Large intestine (tissue), 3 donors: ENCODE measurements at regions not wholly inside any gene's neighbourhood (a gene's known extent, or its start where the extent isn't known, plus 50 kb on each side); places are given as distances from the start of the nearest gene placed in this dataset.

Experiments used
- DNase-seq, 2 donors: peaks; one replicate each; pipeline versions ENCODE4 v3.0.0 to v3.0.0-alpha.2; 2013
- H3K27ac ChIP-seq: one replicate; pipeline ENCODE4 v1.5.1; 2013; ENCODE audit warnings: low read length
- H3K27me3 ChIP-seq: 2 replicates; pipeline ENCODE4 v1.6.1; 2013; ENCODE audit warnings: low read length; ENCODE audit not compliant: control insufficient read depth, insufficient read depth
- H3K36me3 ChIP-seq: 2 replicates; pipeline ENCODE4 v1.6.1; 2013; ENCODE audit warnings: low read length; ENCODE audit not compliant: control insufficient read depth, insufficient read depth
- H3K4me1 ChIP-seq: one replicate; pipeline ENCODE4 v1.6.1; 2013; ENCODE audit warnings: low read length; ENCODE audit not compliant: control insufficient read depth, insufficient read depth
- H3K4me3 ChIP-seq: one replicate; pipeline ENCODE4 v1.5.1; 2013; ENCODE audit warnings: low read length
- H3K9me3 ChIP-seq: one replicate; pipeline ENCODE4 v1.6.1; 2013; ENCODE audit warnings: mild to moderate bottlenecking, low read depth, low read length, moderate library complexity; ENCODE audit not compliant: control insufficient read depth
- WGBS: methylation state at CpG from one replicate; pipeline ENCODE4 v1.1.5; 2013; ENCODE audit warnings: low lambda C conversion rate; ENCODE audit not compliant: insufficient coverage; 5-methylcytosine and 5-hydroxymethylcytosine counted together

GRCh38 chr2:120669971-120670370 lies 65.7 kb upstream of the GLI2 start:
- Histone ChIP-seq H3K4me3 (no peak overlapping the region), H3K4me1 (no peaks in the 10 kb centered on the region), H3K9me3 (peaks cover 9% of the 10 kb centered on the region), H3K27ac (no peak overlapping the region), H3K36me3 (no peaks in the 10 kb centered on the region), H3K27me3 (peaks cover 38% of the 10 kb centered on the region)
- WGBS = 25% methylated on average over 1 of the region's 12 CpGs
- no peak for DNase-seq

DNA sequence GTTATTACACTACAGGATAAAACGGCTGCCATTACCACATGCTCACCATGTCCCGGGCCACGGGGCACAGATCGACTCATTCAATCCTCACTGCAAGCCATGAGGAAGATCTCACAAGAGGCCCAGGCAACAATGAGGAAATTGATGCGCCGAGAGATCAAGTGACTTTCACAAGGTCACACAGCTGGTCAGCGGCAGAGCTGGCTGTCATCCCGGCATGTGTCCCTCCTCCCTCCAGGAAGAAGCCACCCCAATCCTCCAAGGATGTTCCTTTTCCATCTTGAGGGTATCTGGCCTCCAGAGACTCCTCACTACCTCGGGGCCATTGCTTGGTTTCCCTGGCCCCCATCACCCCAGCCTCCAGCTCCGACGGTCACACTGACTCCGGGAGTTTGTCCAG lies 65.3 kb upstream of the GLI2 start:
- H3K4me1 ChIP-seq = no peaks in the 10 kb centered on the region
- WGBS = no CpG with 5 or more reads among the region's 12 CpGs
- no peaks in the 10 kb centered on the region for H3K36me3 ChIP-seq
- H3K27ac ChIP-seq = no peak overlapping the region
- peaks cover 6% of the 10 kb centered on the region for H3K9me3 ChIP-seq
- DNase-seq = no peak
- H3K4me3 ChIP-seq = no peak overlapping the region
- peaks cover 42% of the 10 kb centered on the region for H3K27me3 ChIP-seq

GRCh38 chr2:120670771-120671480 lies 64.7 kb upstream of the GLI2 start:
- peaks cover 6% of the 10 kb centered on the region for H3K9me3 ChIP-seq
- DNase-seq = no peak
- no peak overlapping the region for H3K4me3 ChIP-seq
- no peaks in the 10 kb centered on the region for H3K4me1 ChIP-seq
- peaks cover 47% of the 10 kb centered on the region for H3K27me3 ChIP-seq
- H3K36me3 ChIP-seq = no peaks in the 10 kb centered on the region
- H3K27ac ChIP-seq = no peak overlapping the region
- no CpG with 5 or more reads among the region's 16 CpGs for WGBS

GRCh38 chr2:120672526-120673204 lies 63.0 kb upstream of the GLI2 start:
- Histone ChIP-seq H3K27me3 (peaks cover 57% of the 10 kb centered on the region), H3K4me3 (no peak overlapping the region), H3K27ac (no peak overlapping the region), H3K9me3 (no peaks in the 10 kb centered on the region), H3K4me1 (no peaks in the 10 kb centered on the region), H3K36me3 (no peaks in the 10 kb centered on the region)
- WGBS = no CpG with 5 or more reads among the region's 16 CpGs
- DNase-seq = no peak

GRCh38 chr2:120673205-120673550 lies 62.5 kb upstream of the GLI2 start:
- H3K4me1 ChIP-seq = no peaks in the 10 kb centered on the region
- H3K27ac ChIP-seq = no peak overlapping the region
- peaks cover 57% of the 10 kb centered on the region for H3K27me3 ChIP-seq
- H3K36me3 ChIP-seq = no peaks in the 10 kb centered on the region
- no CpG with 5 or more reads among the region's 9 CpGs for WGBS
- H3K4me3 ChIP-seq = no peak overlapping the region
- H3K9me3 ChIP-seq = no peaks in the 10 kb centered on the region
- no peak for DNase-seq

- DNase-seq = no peak
- no peak overlapping the region for H3K27ac ChIP-seq
- no CpG with 5 or more reads among the region's 13 CpGs for WGBS
- no peaks in the 10 kb centered on the region for H3K36me3 ChIP-seq
- H3K27me3 ChIP-seq = peaks cover 57% of the 10 kb centered on the region
- H3K9me3 ChIP-seq = no peaks in the 10 kb centered on the region
- no peaks in the 10 kb centered on the region for H3K4me1 ChIP-seq
- H3K4me3 ChIP-seq = no peak overlapping the region
Observed at GRCh38 chr2:120673571-120674061, 62.1 kb upstream of the GLI2 start.

DNA sequence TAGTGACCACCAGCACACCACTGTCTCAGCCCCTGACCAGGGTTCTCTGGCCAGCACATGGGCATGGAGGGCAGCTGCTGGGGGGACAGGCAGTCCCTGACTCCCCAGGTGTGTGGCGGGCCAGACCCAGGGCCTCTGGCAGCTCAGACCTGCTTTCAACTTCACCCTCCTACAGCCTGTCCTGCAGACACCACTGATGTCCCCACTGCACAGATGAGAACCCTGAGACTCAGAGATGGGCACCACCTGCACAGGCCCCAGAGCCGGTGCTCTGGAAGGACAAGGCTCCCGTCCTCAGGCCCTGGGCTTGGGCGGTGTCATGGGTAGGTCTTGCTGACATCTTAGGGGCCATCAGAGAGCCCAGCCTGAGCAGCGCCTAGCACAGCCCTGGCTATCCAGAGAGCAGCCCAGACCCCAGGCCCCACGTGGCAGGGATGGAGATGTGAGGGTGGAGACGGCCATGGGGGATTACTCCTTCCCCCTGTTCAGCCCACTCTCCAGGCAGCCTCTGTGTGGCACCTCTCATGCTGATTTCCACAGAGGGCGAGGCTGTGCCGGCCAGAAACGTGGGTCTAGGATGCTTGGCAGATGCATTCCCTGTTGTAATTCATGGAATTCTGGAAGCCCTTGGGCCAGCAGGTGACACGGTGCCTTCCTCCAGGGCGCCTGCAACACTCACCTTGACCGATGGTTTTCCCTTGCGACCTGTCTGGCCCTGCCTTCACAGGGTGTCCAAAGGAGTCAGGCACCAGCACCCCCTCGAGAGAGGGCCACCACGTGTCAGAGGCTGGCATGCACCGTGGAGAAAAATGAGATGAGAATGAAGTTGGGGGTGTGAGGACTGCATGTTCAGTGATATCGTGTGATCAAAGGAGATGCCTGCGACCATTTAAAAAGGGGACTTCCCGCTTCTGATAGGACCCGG lies 61.2 kb upstream of the GLI2 start:
- Histone ChIP-seq H3K27ac (no peak overlapping the region), H3K9me3 (no peaks in the 10 kb centered on the region), H3K36me3 (no peaks in the 10 kb centered on the region), H3K27me3 (peaks cover 59% of the 10 kb centered on the region), H3K4me1 (no peaks in the 10 kb centered on the region), H3K4me3 (no peak overlapping the region)
- WGBS = 93% methylated on average over 3 of the region's 21 CpGs
- DNase-seq = no peak

DNA sequence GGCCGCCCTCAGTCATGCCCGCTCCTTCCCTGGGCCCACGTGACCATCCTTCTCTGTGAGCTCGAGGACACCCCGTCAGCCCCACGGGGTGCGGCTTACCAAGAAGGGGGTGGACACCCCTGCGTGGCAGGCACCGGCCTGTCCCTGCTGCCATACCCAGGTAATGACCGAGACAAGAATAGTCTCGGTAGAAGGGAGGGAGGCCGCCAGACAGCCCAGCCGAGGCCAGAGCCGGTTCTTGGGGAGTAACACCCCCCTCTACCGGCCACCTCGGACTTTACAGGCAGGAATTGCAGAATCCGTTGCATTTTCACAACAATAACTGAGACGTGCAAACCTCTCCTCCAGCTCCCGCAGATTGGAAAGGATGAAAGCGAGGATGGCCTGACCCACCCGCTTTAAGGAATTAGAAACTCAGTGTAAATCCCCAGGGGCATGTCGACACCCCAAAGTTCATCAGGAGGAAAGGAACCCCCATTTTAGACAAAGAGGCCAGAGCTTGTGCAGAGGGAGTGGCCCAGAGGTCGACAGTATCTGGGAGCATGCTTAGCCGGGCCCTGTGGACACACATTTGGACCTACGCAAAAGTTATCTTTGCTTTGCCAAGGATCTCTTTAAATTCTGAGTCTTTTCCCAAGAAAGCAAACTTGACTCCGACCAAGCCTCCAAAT lies 60.1 kb upstream of the GLI2 start:
- Histone ChIP-seq H3K27me3 (peaks cover 54% of the 10 kb centered on the region), H3K27ac (no peak overlapping the region), H3K4me1 (no peaks in the 10 kb centered on the region), H3K36me3 (no peaks in the 10 kb centered on the region), H3K4me3 (no peak overlapping the region), H3K9me3 (no peaks in the 10 kb centered on the region)
- DNase-seq = peak; percentile 23 to 26
- no CpG with 5 or more reads among the region's 26 CpGs for WGBS

DNA sequence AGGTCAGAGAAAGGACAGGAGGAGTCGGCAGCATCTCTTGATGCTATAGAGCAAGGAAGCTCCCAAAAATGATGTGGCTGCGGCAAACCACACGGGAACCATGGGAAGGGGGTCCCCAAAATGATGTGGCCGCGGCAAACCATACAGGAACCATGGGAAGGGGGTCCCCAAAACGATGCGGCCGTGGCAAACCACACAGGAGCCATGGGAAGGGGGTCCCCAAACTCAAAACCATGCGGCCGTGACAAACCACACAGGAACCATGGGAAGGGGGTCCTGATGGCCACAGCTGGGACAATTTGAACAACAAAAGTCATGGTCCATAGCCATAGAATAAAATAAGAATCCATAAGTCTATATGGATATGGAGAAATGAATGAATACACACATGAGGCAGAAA lies 58.4 kb upstream of the GLI2 start:
- Histone ChIP-seq H3K9me3 (no peaks in the 10 kb centered on the region), H3K36me3 (no peaks in the 10 kb centered on the region), H3K4me3 (no peak overlapping the region), H3K27me3 (peaks cover 54% of the 10 kb centered on the region), H3K27ac (no peak overlapping the region), H3K4me1 (no peaks in the 10 kb centered on the region)
- DNase-seq = no peak
- 100% methylated on average over 1 of the region's 10 CpGs for WGBS

GRCh38 chr2:120677696-120678247 lies 57.9 kb upstream of the GLI2 start:
- Histone ChIP-seq H3K27ac (no peak overlapping the region), H3K4me1 (no peaks in the 10 kb centered on the region), H3K27me3 (peaks cover 57% of the 10 kb centered on the region), H3K9me3 (no peaks in the 10 kb centered on the region), H3K4me3 (no peak overlapping the region), H3K36me3 (no peaks in the 10 kb centered on the region)
- 90% methylated on average over 2 of the region's 4 CpGs for WGBS
- no peak for DNase-seq
